ENCODE measurements at regions not wholly inside any gene's neighbourhood (a gene's known extent, or its start where the extent isn't known, plus 50 kb on each side); places are given as distances from the start of the nearest gene placed in this dataset.

DNA sequence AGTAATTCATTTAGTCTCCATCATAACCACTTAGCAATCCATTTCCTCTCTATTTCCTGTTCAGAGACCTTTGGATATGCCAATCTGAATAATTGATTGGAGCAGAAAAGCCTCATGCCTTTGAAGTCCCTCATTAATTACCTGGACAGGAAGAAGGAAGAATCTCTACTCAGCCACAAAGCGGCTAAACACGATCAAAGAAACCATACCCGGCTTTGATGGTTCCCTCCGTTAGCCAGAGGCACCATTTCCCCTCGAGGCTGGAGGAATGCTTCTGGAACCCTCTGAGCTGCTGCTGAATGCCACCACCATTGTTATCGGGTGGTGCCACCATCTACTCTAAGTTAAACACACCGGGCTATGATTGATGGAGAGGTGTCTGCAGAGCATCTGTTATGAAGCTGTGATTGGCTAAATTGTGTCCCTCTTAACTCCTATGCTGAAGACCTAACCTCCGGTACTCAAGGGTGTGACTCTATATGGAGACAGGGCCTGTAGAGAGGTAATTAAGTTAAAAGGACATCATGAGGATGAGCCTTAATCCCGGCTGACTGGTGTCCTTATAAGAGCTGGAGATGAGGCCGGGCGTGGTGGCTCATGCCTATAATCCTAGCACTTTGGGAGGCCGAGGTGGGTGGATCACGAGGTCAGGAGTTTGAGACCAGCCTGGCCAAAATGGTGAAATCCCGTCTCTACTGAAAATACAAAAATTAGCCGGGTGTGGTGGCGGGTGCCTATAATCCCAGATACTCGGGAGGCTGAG lies 168.6 kb downstream of the CTTN start:
- intact Hi-C loops (cut with DNase I), result no loop called here
- no peak overlapping the region for H3K27ac ChIP-seq
- H3K9me3 ChIP-seq, result no peaks in the 10 kb centered on the region
- no peaks in the 10 kb centered on the region for H3K36me3 ChIP-seq
- DNase-seq, result no peak
- no peak overlapping the region for H3K4me3 ChIP-seq (replicated peaks in 1 of 3)
- H3K27me3 ChIP-seq, result no peaks in the 10 kb centered on the region
- no peak for TF ChIP-seq POLR2A (IDR thresholded peaks at IDR 0.05)
- TF ChIP-seq, protein P1, sequence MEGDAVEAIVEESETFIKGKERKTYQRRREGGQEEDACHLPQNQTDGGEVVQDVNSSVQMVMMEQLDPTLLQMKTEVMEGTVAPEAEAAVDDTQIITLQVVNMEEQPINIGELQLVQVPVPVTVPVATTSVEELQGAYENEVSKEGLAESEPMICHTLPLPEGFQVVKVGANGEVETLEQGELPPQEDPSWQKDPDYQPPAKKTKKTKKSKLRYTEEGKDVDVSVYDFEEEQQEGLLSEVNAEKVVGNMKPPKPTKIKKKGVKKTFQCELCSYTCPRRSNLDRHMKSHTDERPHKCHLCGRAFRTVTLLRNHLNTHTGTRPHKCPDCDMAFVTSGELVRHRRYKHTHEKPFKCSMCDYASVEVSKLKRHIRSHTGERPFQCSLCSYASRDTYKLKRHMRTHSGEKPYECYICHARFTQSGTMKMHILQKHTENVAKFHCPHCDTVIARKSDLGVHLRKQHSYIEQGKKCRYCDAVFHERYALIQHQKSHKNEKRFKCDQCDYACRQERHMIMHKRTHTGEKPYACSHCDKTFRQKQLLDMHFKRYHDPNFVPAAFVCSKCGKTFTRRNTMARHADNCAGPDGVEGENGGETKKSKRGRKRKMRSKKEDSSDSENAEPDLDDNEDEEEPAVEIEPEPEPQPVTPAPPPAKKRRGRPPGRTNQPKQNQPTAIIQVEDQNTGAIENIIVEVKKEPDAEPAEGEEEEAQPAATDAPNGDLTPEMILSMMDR (IDR thresholded peaks at IDR 0.05), result no peak
- peaks cover 0 to 9% of the 10 kb centered on the region in 2 donors for H3K4me1 ChIP-seq
- WGBS, 2 donors, result 84 to 92% methylated on average over 17 of the region's 17 CpGs

DNA sequence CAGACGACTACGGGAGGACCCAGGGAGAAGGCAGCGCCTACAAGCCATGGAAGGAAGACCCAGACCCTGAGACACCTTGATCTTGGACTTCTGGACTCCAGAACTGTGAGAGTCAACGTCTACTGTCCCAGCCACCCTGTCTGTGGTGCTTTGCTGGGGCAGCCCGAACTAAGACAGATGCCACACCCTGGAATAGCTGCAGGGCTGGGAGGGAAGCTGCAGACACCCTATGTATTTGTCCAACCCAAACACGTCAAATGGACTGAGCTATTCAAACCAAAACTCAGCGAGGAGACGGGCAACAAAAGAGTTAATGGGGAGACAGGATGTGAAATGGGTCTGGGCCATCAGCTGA lies 169.3 kb downstream of the CTTN start:
- Histone ChIP-seq H3K36me3 (no peaks in the 10 kb centered on the region), H3K27ac (peak overlapping the region in 1 of 3 donors; percentile 4), H3K9me3 (no peaks in the 10 kb centered on the region), H3K4me1 (peaks cover 0 to 9% of the 10 kb centered on the region in 2 donors), H3K4me3 (replicated peaks in 1 of 3) (peak overlapping the region in 1 of 3 donors; percentile 1), H3K27me3 (no peaks in the 10 kb centered on the region)
- 81% methylated on average over 8 of the region's 8 CpGs for WGBS, 2 donors
- TF ChIP-seq, protein P1 (IDR thresholded peaks at IDR 0.05), result no peak
- no peak for TF ChIP-seq POLR2A (IDR thresholded peaks at IDR 0.05)
- DNase-seq, result no peak
- intact Hi-C loops (cut with DNase I), result no loop called here

DNA sequence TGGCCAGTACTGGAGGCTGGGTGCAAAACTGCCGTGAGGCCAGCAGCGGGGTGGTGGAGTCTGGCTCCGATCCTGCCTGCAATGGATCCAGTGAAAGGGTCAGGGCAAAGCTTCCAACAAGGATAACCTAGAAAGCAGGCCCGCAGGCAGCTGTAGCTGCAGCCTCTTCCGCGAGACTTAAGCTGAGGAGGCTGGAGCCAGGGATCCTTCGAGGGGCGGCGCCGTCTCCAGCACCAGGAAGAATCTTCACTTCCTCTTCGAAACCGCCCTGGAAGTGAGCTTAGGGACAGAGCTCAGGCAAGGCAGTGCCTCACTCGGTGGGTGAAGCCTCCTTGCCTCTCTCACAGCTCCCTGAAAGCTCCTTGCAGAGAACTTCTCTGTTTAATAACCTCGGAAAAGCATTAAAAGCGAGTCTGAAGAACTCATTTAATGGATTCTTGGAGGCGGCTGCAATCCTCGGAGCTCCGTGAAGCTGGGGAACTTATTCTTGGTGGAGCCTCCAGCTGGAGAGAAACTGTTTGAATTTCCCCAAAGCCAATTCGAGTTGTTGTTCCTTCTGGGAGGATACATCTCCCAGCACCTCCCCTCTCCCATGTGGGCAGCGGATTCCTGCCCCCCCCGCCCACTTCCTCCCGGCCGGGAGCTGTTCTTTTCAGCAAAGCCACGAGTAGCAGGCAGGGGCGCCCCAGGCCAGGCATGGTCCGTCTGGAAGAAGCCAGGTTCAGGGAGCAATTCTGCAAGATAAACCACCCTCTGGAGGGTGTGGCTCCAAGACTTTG lies 169.9 kb downstream of the CTTN start:
- no peak for TF ChIP-seq POLR2A (IDR thresholded peaks at IDR 0.05)
- TF ChIP-seq, protein P1 (IDR thresholded peaks at IDR 0.05), result peak in 1 of 6 experiments; percentile 18
- WGBS, 2 donors, result 22 to 24% methylated on average over 12 to 19 of the region's 26 CpGs
- H3K27ac ChIP-seq, result peak overlapping the region in 2 of 3 donors; percentile 4 to 7
- peak; percentile 22 to 34 for DNase-seq
- no peaks in the 10 kb centered on the region for H3K27me3 ChIP-seq
- H3K4me3 ChIP-seq (replicated peaks in 1 of 3), result peak overlapping the region in 1 of 3 donors; percentile 1
- H3K4me1 ChIP-seq, result peaks cover 0 to 9% of the 10 kb centered on the region in 2 donors
- intact Hi-C loops (cut with DNase I), result no loop called here
- H3K36me3 ChIP-seq, result no peaks in the 10 kb centered on the region
- no peaks in the 10 kb centered on the region for H3K9me3 ChIP-seq

DNA sequence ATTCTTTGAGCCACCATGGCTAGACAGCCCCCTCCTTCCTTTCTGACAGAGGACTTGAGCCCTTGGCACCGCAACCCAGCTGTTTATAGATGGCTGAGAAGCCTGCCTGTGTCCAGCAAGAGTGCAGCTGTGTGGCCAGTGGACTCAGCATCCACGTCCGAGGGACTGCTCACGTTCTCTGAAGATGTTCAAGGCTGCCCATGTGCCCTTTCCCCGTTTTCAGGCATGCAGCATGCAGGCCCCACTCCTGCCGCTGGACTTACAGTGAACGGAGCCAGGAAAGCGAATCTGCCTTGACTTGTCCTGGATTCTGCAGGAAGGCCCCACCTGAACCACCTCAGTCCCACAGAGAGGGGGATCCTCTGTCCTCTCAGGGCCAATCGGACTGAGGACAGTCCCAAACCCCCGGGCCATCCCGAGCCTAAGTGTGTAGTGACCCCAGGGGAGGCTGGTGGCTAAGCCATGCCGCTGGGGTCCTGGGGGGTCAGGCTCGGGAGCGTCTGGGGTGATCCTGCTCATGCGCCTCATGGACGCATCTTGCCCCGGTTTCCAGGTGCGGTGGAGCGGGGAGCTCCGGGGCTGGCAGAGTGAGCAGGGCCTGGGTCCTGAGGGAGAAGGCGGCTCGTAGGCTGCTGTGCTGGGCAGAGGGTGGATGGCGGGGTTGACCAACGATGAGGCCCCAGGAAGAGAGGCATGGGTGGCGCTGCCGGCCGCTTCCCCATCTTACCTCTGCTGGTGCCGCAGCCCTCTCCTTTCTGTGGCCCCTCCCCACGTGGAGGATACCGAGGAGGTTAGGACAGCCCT lies 170.7 kb downstream of the CTTN start:
- peaks cover 0 to 9% of the 10 kb centered on the region in 2 donors for H3K4me1 ChIP-seq
- WGBS, 2 donors, result 93% methylated on average over 15 to 19 of the region's 30 CpGs
- intact Hi-C loops (cut with DNase I), result no loop called here
- H3K9me3 ChIP-seq, result no peaks in the 10 kb centered on the region
- H3K27me3 ChIP-seq, result no peaks in the 10 kb centered on the region
- TF ChIP-seq POLR2A (IDR thresholded peaks at IDR 0.05), result no peak
- H3K4me3 ChIP-seq (replicated peaks in 1 of 3), result no peak overlapping the region
- no peak overlapping the region for H3K27ac ChIP-seq
- no peaks in the 10 kb centered on the region for H3K36me3 ChIP-seq
- no peak for DNase-seq

DNA sequence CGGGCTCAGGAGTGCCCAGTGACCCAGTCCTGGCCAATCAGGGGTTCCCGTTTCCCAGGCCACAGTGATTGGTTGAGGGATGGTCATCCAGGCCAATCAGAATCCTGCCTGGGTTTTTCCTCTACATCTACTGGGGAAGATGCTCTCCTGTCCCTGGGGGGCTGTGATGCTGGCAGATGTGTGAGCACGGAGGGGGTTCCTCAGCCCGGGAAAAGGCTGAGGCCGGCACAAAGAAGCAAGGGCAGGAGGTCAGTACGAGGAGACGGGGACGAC lies 171.2 kb downstream of the CTTN start:
- no peak for DNase-seq
- Histone ChIP-seq H3K4me3 (replicated peaks in 1 of 3) (no peak overlapping the region), H3K4me1 (peaks cover 0 to 9% of the 10 kb centered on the region in 2 donors), H3K9me3 (no peaks in the 10 kb centered on the region), H3K27ac (no peak overlapping the region), H3K27me3 (no peaks in the 10 kb centered on the region), H3K36me3 (no peaks in the 10 kb centered on the region)
- WGBS, 2 donors, result 91 to 94% methylated on average over 7 to 8 of the region's 8 CpGs
- TF ChIP-seq POLR2A (IDR thresholded peaks at IDR 0.05), result no peak
- TF ChIP-seq, protein P1 (IDR thresholded peaks at IDR 0.05), result no peak
- intact Hi-C loops (cut with DNase I), result no loop called here

All from thyroid gland (tissue), 4 donors.